BJ (cell line): ENCODE measurements at regions not wholly inside any gene's neighbourhood (a gene's known extent, or its start where the extent isn't known, plus 50 kb on each side); places are given as distances from the start of the nearest gene placed in this dataset.

Experiments used
- CTCF ChIA-PET: fragments of 350-600 bp; formaldehyde crosslinking; extraction: SDS; loops from one replicate; lab custom pipeline; 2021; ENCODE audit warnings: antibody characterized with exemption, inconsistent platforms; lab: Yijun Ruan, JAX
- POLR2A ChIA-PET: fragments of 300-600 bp; sonication (Branson Sonifier 250); formaldehyde crosslinking; extraction: SDS; loops from one replicate; lab custom pipeline; 2021; ENCODE audit warnings: antibody characterized with exemption; lab: Charles Lee
- DNase-seq: peaks from one replicate; pipeline ENCODE4 v3.0.0-alpha.2; 2011; ENCODE audit warnings: low read depth
- H3K27me3 ChIP-seq: 2 replicates; pipeline ENCODE4 v1.6.0; 2011; ENCODE audit warnings: low read length; ENCODE audit not compliant: control insufficient read depth, insufficient read depth
- H3K36me3 ChIP-seq: 2 replicates; pipeline ENCODE4 v1.5.1; 2011; ENCODE audit warnings: low read length; ENCODE audit not compliant: control insufficient read depth, insufficient read depth
- H3K4me3 ChIP-seq: 2 replicates; pipeline ENCODE4 v1.5.1; 2011; ENCODE audit warnings: low read depth, mild to moderate bottlenecking, control low read depth, low read length
- TF ChIP-seq, protein P1 (sequence below): IDR thresholded peaks from 2 replicates; pipeline ENCODE4 v1.5.1; 2011; ENCODE audit warnings: low read depth, mild to moderate bottlenecking, control low read depth, inconsistent platforms, low read length, moderate library complexity; ENCODE audit not compliant: insufficient read depth

DNA sequence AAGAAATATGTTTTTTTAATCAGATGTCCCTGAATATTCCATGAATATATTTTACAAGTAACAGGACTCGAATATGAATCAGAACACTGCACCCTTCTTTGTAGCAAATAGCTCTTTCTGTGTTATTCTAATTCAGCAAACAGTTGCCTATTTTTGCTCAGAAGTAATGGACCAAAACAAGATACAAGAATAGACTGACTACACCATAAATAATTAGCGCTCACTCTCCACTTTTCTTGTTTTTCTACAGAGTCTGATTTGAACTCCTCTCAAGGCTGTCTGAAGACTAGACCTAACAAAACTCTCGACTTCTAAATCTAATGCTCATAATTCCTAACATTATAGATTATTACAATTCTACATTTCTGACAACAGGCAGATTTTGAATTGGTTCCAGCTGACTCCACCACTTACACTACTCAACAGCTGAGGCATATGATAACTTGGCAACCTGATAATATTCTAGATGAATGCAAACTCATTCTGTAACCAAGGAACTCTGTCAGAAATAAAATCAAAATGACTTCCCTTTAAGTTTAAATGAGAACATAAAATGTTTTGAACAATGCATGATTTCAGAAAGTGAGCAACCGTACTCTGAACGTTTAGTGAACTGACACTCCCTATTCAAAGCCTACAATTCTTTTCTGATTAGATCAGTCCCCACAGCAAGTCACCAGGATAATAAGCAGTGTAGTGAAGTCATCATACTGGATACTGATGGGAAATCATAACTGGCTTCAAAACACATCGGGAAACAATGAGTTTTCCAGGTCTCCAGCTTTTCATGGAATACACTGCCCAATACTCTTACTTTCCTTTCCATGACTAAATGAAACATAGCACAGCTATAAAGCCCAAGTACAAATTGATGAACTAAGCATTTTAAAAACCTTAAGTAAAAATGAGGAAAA is 114.2 kb upstream of the BEND6 start:
- POLR2A ChIA-PET = interaction anchor here (0.6 kb wide), 1 partner anchor 150 kb away, joined by 3 read pairs; no protein-coding TSS in a partner anchor
- Histone ChIP-seq H3K36me3 (no peaks in the 10 kb centered on the region), H3K27me3 (no peaks in the 10 kb centered on the region), H3K4me3 (peak overlapping the region; percentile 82)
- DNase-seq = no peak
- TF ChIP-seq, protein P1, sequence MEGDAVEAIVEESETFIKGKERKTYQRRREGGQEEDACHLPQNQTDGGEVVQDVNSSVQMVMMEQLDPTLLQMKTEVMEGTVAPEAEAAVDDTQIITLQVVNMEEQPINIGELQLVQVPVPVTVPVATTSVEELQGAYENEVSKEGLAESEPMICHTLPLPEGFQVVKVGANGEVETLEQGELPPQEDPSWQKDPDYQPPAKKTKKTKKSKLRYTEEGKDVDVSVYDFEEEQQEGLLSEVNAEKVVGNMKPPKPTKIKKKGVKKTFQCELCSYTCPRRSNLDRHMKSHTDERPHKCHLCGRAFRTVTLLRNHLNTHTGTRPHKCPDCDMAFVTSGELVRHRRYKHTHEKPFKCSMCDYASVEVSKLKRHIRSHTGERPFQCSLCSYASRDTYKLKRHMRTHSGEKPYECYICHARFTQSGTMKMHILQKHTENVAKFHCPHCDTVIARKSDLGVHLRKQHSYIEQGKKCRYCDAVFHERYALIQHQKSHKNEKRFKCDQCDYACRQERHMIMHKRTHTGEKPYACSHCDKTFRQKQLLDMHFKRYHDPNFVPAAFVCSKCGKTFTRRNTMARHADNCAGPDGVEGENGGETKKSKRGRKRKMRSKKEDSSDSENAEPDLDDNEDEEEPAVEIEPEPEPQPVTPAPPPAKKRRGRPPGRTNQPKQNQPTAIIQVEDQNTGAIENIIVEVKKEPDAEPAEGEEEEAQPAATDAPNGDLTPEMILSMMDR = no peak
- CTCF ChIA-PET = interaction anchor here (0.7 to 2.6 kb wide), 5 partner anchors 11 to 203 kb away, joined by 3 to 11 read pairs (median 6); no protein-coding TSS in a partner anchor

DNA sequence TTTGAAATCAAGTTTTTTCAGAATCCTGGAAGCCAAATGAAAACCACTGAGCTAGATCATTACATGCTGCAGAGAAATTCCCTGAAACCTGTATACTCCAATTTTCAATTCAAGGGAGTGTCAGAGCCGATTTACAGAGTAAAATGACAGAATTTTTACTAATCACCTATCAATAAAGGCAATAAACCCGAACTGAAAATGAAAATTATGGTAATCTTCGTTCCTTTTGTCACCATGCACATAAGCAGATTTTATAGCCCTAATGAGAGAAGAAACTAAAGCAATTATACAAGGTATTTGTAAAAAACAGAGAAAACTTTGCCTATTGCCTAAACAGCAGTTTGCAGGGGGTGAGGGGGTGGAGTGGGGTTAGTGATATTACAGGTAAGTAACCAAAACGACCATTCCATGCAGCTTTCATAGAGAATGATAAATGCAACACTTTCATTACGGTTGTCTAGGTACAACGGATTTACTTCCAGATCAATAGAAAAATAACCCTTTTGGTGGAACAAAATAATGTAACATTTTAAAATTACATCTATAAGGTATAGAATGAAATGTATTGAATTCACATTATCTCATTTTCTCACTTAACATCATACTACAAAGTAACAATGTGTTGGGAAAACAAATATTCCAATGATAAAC is 115.2 kb upstream of the BEND6 start:
- ChIA-PET CTCF (interaction anchor here (0.8 kb wide), 1 partner anchor 130 kb away, joined by 3 read pairs; no protein-coding TSS in a partner anchor), POLR2A (no interaction called here)
- Histone ChIP-seq H3K27me3 (no peaks in the 10 kb centered on the region), H3K4me3 (no peak overlapping the region), H3K36me3 (no peaks in the 10 kb centered on the region)
- TF ChIP-seq, protein P1 = no peak
- DNase-seq = no peak

DNA sequence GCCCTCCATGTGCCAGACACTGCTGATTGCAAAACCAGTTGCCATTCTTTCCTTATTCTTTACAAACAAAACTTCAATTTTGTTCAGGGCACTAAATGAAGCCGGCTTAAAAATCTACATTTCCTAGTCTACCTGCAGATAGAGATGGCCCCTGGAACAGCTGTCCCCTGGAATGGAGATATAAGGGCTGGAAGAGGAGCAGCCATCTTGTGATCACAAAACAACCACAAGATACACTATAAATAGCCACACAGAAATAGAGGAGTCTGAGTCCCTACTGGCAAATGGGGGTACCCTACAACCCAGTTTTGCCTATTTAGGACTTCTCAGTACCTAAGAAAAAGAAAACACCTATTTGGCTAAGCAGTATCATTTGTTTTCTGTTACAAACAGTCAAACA is 115.9 kb upstream of the BEND6 start:
- TF ChIP-seq, protein P1 = no peak
- H3K4me3 ChIP-seq = no peak overlapping the region
- no peak for DNase-seq
- POLR2A ChIA-PET = no interaction called here
- CTCF ChIA-PET = interaction anchor here (0.8 kb wide), 1 partner anchor 129 kb away, joined by 3 read pairs; no protein-coding TSS in a partner anchor
- no peaks in the 10 kb centered on the region for H3K36me3 ChIP-seq
- no peaks in the 10 kb centered on the region for H3K27me3 ChIP-seq

DNA sequence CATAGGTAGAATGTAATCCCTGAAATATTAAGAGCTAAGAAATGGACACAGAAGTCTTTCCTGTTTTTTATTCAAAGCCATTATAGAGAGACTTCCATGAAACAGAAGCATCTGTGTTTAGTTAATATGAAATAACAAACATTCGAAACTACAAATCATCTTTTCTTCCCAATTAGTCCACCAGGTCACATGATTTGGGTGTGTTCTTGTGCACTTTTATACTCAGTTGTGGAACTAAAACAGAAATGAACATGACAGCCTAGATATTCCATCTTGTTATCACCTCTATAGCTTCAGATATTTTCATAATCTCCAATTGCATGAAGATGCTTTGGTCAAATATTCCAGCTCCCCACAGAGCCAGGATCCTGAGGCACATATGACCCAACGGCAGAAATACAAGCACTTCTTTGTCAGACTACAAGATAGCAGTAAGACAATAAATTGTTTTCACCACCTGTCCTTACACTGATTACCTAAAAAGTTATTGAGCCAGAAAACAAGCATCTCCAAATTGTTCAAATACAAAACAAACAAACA is 116.8 kb upstream of the BEND6 start:
- H3K36me3 ChIP-seq = no peaks in the 10 kb centered on the region
- TF ChIP-seq, protein P1 = no peak
- no peak for DNase-seq
- ChIA-PET POLR2A (no interaction called here), CTCF (interaction anchor here (0.7 kb wide), 1 partner anchor 47 kb away, joined by 3 read pairs; no protein-coding TSS in a partner anchor)
- no peaks in the 10 kb centered on the region for H3K27me3 ChIP-seq
- no peak overlapping the region for H3K4me3 ChIP-seq

DNA sequence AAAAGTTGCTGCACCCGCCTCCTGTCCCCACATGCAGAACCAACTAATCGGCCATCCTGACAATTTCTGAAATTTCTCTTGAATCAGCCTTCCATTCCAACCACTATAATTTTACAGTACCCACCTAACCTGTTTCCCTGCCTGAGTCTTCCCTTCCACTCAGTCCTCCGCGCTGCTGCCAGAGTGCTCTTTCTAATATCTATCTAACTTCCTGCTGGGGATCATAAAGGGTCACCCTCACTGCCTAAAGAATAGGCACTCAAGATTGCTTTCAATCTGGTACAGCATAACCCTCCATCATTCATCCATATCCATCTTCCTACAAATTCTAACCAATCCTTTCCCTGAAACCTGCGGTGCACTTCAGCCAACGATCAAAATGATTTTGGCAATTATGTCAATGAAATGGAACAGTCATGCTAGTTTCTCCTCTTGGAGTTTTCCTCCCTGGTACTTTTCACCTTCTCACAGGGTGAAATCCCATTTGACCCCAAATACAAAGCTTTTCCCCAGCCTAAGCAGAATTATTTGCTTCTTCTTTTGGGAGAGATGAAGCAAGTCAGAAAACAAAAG is 117.5 kb upstream of the BEND6 start:
- ChIA-PET POLR2A (no interaction called here), CTCF (interaction anchor here (0.7 kb wide), 1 partner anchor 46 kb away, joined by 3 read pairs; no protein-coding TSS in a partner anchor)
- TF ChIP-seq, protein P1 = no peak
- H3K27me3 ChIP-seq = no peaks in the 10 kb centered on the region
- H3K36me3 ChIP-seq = no peaks in the 10 kb centered on the region
- DNase-seq = no peak
- H3K4me3 ChIP-seq = no peak overlapping the region
